Left lung (tissue), 4 donors: ENCODE measurements at regions not wholly inside any gene's neighbourhood (a gene's known extent, or its start where the extent isn't known, plus 50 kb on each side); places are given as distances from the start of the nearest gene placed in this dataset.

Experiments
- ATAC-seq: fragments of 200-7000 bp; cut with Tn5 transposase; one replicate; pipeline ENCODE4 v1.9.1; 2020; ENCODE audit warnings: moderate library complexity
- DNase-seq, 4 donors: peaks; one replicate each; pipeline ENCODE4 v3.0.0-alpha.2; 2013 to 2020
- H3K27ac ChIP-seq, 2 donors: fragments of 200-600 bp; sonication (generic) in 1 of 2; one replicate each; pipeline versions ENCODE4 v1.5.0 to v1.8.0; 2020 to 2021
- H3K27me3 ChIP-seq, 2 donors: fragments of 200-600 bp; sonication (generic) in 1 of 2; one replicate each; pipeline versions ENCODE4 v1.5.0 to v1.8.0; 2020 to 2021
- H3K36me3 ChIP-seq, 2 donors: fragments of 200-600 bp; sonication (generic) in 1 of 2; one replicate each; pipeline versions ENCODE4 v1.5.0 to v1.8.0; 2020 to 2021
- H3K4me1 ChIP-seq, 2 donors: fragments of 200-600 bp; one replicate each; pipeline ENCODE4 v1.8.0; 2021
- H3K4me3 ChIP-seq, 2 donors: fragments of 200-600 bp; sonication (generic) in 1 of 2; one replicate each; pipeline versions ENCODE4 v1.5.0 to v1.8.0; 2020 to 2021; ENCODE audit warnings: mild to moderate bottlenecking in 1 of 2
- H3K9me3 ChIP-seq, 2 donors: fragments of 200-600 bp; sonication (generic) in 1 of 2; one replicate each; pipeline versions ENCODE4 v1.5.0 to v1.8.0; 2020 to 2021
- intact Hi-C, 2 donors: fragments of 100-400 bp; cut with DNase I; formaldehyde crosslinking; loops; one replicate each; pipeline versions ENCODE4 v1.11.2 to v1.14.2; 2022
- TF ChIP-seq, protein P1 (sequence below), 2 donors: fragments of 200-600 bp; sonication (generic) in 1 of 2; IDR thresholded peaks; one replicate each; pipeline versions ENCODE4 v1.5.0 to v1.8.0; 2021; ENCODE audit warnings: antibody characterized with exemption in 2 of 2
- donor health status: DM: no; HTN: yes; CAD: no.
- donor health status: DM: no; HTN: no; CAD: no.

DNA sequence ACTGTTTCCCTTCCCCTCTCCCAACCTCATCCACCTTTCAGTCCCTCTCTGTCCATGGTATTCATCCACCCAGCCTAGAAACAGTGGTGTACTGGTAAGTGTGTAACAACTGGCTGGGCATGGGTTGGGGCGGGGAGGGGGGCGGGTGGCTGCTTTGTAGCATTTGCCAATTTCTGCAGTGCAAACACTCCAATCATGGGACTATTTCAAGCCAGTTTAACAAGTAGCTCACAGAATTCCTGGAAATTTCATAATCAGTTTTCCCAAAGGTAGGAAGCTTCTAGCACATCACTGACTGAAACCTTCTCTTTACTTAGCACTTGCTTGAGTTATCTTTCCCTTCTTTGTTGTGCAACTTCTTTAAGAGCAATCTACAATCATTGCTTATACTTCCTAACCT, 100.8 kb upstream of the WASF3 start:
- intact Hi-C loops, result no loop called here
- TF ChIP-seq, protein P1, sequence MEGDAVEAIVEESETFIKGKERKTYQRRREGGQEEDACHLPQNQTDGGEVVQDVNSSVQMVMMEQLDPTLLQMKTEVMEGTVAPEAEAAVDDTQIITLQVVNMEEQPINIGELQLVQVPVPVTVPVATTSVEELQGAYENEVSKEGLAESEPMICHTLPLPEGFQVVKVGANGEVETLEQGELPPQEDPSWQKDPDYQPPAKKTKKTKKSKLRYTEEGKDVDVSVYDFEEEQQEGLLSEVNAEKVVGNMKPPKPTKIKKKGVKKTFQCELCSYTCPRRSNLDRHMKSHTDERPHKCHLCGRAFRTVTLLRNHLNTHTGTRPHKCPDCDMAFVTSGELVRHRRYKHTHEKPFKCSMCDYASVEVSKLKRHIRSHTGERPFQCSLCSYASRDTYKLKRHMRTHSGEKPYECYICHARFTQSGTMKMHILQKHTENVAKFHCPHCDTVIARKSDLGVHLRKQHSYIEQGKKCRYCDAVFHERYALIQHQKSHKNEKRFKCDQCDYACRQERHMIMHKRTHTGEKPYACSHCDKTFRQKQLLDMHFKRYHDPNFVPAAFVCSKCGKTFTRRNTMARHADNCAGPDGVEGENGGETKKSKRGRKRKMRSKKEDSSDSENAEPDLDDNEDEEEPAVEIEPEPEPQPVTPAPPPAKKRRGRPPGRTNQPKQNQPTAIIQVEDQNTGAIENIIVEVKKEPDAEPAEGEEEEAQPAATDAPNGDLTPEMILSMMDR (IDR thresholded peaks at IDR 0.05), result no peak
- no peak overlapping the region for H3K4me3 ChIP-seq
- no peaks in the 10 kb centered on the region for H3K27me3 ChIP-seq
- H3K36me3 ChIP-seq, result no peaks in the 10 kb centered on the region
- DNase-seq, result no peak
- no peaks in the 10 kb centered on the region for H3K4me1 ChIP-seq
- H3K27ac ChIP-seq, result peak overlapping the region in 1 of 2 donors; percentile 8
- ATAC-seq, result peak; percentile 92
- no peaks in the 10 kb centered on the region for H3K9me3 ChIP-seq

DNA sequence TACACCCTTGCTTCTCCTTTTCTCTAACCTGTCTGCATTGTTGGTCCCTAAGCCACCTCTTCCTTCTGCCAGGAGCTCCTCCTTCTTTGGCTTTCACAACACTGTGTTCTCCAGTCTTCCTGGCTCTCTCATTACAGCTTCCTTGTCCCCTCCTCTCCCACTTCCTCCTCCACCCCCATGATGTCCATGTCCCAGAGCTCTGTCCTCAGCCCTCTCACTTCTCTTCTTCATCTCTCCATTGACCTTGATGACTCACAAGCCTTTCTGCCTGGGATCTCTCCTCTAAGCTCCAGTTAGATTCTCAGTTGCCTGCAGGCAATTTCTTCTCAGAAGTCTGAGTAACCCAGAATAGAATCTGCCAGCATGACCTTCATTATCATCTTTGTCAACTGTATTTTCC, 100.3 kb upstream of the WASF3 start:
- no peak for DNase-seq
- ATAC-seq, result peak; percentile 42
- H3K9me3 ChIP-seq, result no peaks in the 10 kb centered on the region
- TF ChIP-seq, protein P1 (IDR thresholded peaks at IDR 0.05), result no peak
- no peak overlapping the region for H3K4me3 ChIP-seq
- intact Hi-C loops, result no loop called here
- H3K4me1 ChIP-seq, result no peaks in the 10 kb centered on the region
- H3K27me3 ChIP-seq, result no peaks in the 10 kb centered on the region
- no peaks in the 10 kb centered on the region for H3K36me3 ChIP-seq
- peak overlapping the region in 1 of 2 donors; percentile 8 for H3K27ac ChIP-seq

DNA sequence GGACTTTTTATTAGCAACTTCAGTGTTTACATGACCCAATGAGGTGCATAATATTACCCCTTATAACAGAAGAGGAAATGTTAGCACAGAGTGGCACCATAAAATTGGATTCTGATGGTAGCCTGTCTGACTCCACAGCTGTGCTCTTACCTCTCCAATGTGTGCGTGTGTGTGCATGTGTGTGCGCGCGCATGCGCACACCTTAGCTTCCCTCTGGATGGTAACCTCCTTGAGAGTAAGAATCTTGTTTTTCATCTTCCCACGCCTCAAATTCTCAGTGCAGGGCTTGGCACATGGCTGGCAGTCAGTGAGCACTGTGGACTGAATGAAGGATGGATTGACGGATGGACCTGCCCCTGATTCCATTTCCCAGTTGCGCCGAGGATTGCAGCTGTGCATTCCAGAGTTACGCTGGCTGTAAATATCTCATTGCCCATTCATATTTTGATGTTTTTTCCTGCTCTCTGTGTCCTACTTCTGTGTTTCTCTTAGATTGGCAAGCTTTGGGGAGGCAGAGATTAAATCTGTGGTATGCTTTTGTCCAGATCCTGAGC, 99.2 kb upstream of the WASF3 start:
- Histone ChIP-seq H3K27me3 (no peaks in the 10 kb centered on the region), H3K27ac (no peak overlapping the region), H3K36me3 (no peaks in the 10 kb centered on the region), H3K4me1 (no peaks in the 10 kb centered on the region), H3K4me3 (no peak overlapping the region), H3K9me3 (no peaks in the 10 kb centered on the region)
- no peak for ATAC-seq
- intact Hi-C loops, result no loop called here
- TF ChIP-seq, protein P1 (IDR thresholded peaks at IDR 0.05), result no peak
- no peak for DNase-seq

GRCh38 chr13:26459276-26460131, 98.0 kb upstream of the WASF3 start:
- no peak for DNase-seq
- intact Hi-C loops, result no loop called here
- TF ChIP-seq, protein P1 (IDR thresholded peaks at IDR 0.05), result no peak

GRCh38 chr13:26460648-26461047, 96.8 kb upstream of the WASF3 start:
- intact Hi-C loops, result no loop called here
- no peak for ATAC-seq
- DNase-seq, result peak in 1 of 4 donors; percentile 38
- no peak overlapping the region for H3K27ac ChIP-seq
- H3K27me3 ChIP-seq, result peaks cover 0 to 4% of the 10 kb centered on the region in 2 donors
- H3K9me3 ChIP-seq, result no peaks in the 10 kb centered on the region
- no peaks in the 10 kb centered on the region for H3K36me3 ChIP-seq
- H3K4me1 ChIP-seq, result no peaks in the 10 kb centered on the region
- TF ChIP-seq, protein P1 (IDR thresholded peaks at IDR 0.05), result no peak
- no peak overlapping the region for H3K4me3 ChIP-seq

More at GRCh38 chr13:26459276-26460131, 98.0 kb upstream of the WASF3 start:
- no peaks in the 10 kb centered on the region for H3K4me1 ChIP-seq
- no peaks in the 10 kb centered on the region for H3K9me3 ChIP-seq
- no peaks in the 10 kb centered on the region for H3K36me3 ChIP-seq
- ATAC-seq, result no peak
- no peak overlapping the region for H3K4me3 ChIP-seq
- H3K27ac ChIP-seq, result no peak overlapping the region
- peaks cover 0 to 4% of the 10 kb centered on the region in 2 donors for H3K27me3 ChIP-seq
